PC-9 (cell line): ENCODE measurements at regions not wholly inside any gene's neighbourhood (a gene's known extent, or its start where the extent isn't known, plus 50 kb on each side); places are given as distances from the start of the nearest gene placed in this dataset.

ENCODE experiments used
- BruUV-seq: library from RNA; stranded (reverse); fragments of 400-500 nt; replicated peaks from 2 replicates; lab custom pipeline; 2021; lab: Mats Ljungman, UMichigan
- CTCF ChIA-PET: fragments of 300-600 bp; sonication (Branson Sonifier 250); formaldehyde crosslinking; loops from one replicate; lab custom pipeline; 2022; ENCODE audit warnings: antibody characterized with exemption; lab: Charles Lee
- POLR2A ChIA-PET: fragments of 300-600 bp; sonication (Branson Sonifier 250); formaldehyde crosslinking; loops from one replicate; lab custom pipeline; 2022; ENCODE audit warnings: antibody characterized with exemption; ENCODE audit not compliant: unreplicated experiment; lab: Charles Lee
- DNase-seq, 2 experiments: peaks; one replicate each; pipeline versions ENCODE4 v3.0.0 to v3.0.0-alpha.2; 2015 to 2022; ENCODE audit warnings: mixed read lengths in 1 of 2
- H2AFZ ChIP-seq: fragments of 200-600 bp; sonication (generic); 2 replicates; pipeline ENCODE4 v1.8.1; 2017; ENCODE audit warnings: antibody characterized with exemption
- H3F3A ChIP-seq: fragments of 200-600 bp; sonication (generic); 2 replicates; pipeline ENCODE4 v1.8.1; 2017; ENCODE audit warnings: antibody characterized with exemption, mild to moderate bottlenecking, low read depth; ENCODE audit not compliant: insufficient read depth
- H3K27ac ChIP-seq: fragments of 200-600 bp; sonication (generic); 2 replicates; pipeline ENCODE4 v1.6.1; 2016; ENCODE audit warnings: mixed run types
- H3K27me3 ChIP-seq: fragments of 200-600 bp; sonication (generic); 2 replicates; pipeline ENCODE4 v1.6.1; 2016; ENCODE audit warnings: low read depth, mixed run types; ENCODE audit not compliant: insufficient read depth
- H3K36me3 ChIP-seq: fragments of 200-600 bp; sonication (generic); 2 replicates; pipeline ENCODE4 v1.6.1; 2016; ENCODE audit warnings: low read depth, mixed run types
- H3K4me1 ChIP-seq: fragments of 200-600 bp; sonication (generic); replicated peaks from 2 replicates; pipeline ENCODE4 v1.6.1; 2016; ENCODE audit warnings: mixed run types; ENCODE audit not compliant: insufficient read depth
- H3K4me2 ChIP-seq: fragments of 200-600 bp; sonication (generic); 2 replicates; pipeline ENCODE4 v1.6.1; 2017; ENCODE audit warnings: mixed run types
- H3K4me3 ChIP-seq: fragments of 200-600 bp; sonication (generic); 2 replicates; pipeline ENCODE4 v1.6.1; 2016; ENCODE audit warnings: mixed run types
- H3K79me2 ChIP-seq: fragments of 200-600 bp; sonication (generic); 2 replicates; pipeline ENCODE4 v1.6.1; 2017; ENCODE audit warnings: low read depth, mixed run types
- H3K9me2 ChIP-seq: fragments of 200-600 bp; sonication (generic); 2 replicates; pipeline ENCODE4 v1.8.1; 2017; ENCODE audit warnings: mild to moderate bottlenecking; ENCODE audit not compliant: insufficient read depth
- H3K9me3 ChIP-seq: fragments of 200-600 bp; sonication (generic); 2 replicates; pipeline ENCODE4 v1.8.1; 2016; ENCODE audit warnings: low read depth; ENCODE audit not compliant: insufficient read depth
- H4K20me1 ChIP-seq: fragments of 200-600 bp; sonication (generic); 2 replicates; pipeline ENCODE4 v1.8.1; 2017; ENCODE audit not compliant: insufficient read depth
- CTCF ChIP-seq: fragments of 200-600 bp; sonication (generic); conservative IDR thresholded peaks from 2 replicates; pipeline ENCODE4 v1.6.1; 2017; ENCODE audit warnings: mixed run types, antibody characterized with exemption, mild to moderate bottlenecking, moderate library complexity
- EZH2 ChIP-seq: fragments of 200-600 bp; sonication (generic); IDR thresholded peaks from 2 replicates; pipeline ENCODE4 v1.8.0; 2017; ENCODE audit warnings: antibody characterized with exemption, low read depth
- intact Hi-C: fragments of 100-400 bp; cut with micrococcal nuclease; formaldehyde crosslinking; loops from one replicate; pipeline ENCODE4 v1.10.0; 2022; ENCODE audit not compliant: unreplicated experiment

GRCh38 chr13:62663767-62664166 is 1248.1 kb upstream of the PCDH20 start:
- DNase-seq: no peak
- no peaks in the 10 kb centered on the region for H3K4me1 ChIP-seq
- ChIA-PET POLR2A (no interaction called here), CTCF (no interaction called here)
- H3K4me3 ChIP-seq: no peak overlapping the region
- no peak overlapping the region for H2AFZ ChIP-seq
- no peaks in the 10 kb centered on the region for H4K20me1 ChIP-seq
- no peaks in the 10 kb centered on the region for H3K79me2 ChIP-seq
- no peaks in the 10 kb centered on the region for H3F3A ChIP-seq
- BruUV-seq: no TSS peak
- no peaks in the 10 kb centered on the region for H3K9me2 ChIP-seq
- no peak overlapping the region for H3K27ac ChIP-seq
- H3K27me3 ChIP-seq: no peaks in the 10 kb centered on the region
- no peak overlapping the region for H3K4me2 ChIP-seq
- H3K9me3 ChIP-seq: no peaks in the 10 kb centered on the region
- H3K36me3 ChIP-seq: no peaks in the 10 kb centered on the region
- intact Hi-C loops: no loop called here
- TF ChIP-seq CTCF (no peak), EZH2 (no peak)

GRCh38 chr13:62659365-62659764 is 1243.7 kb upstream of the PCDH20 start:
- H2AFZ ChIP-seq: peak overlapping the region; percentile 31; the same call in 1 of the 2 replicates
- POLR2A ChIA-PET: no interaction called here
- no peak for DNase-seq
- no peak for TF ChIP-seq EZH2
- TF ChIP-seq CTCF: no peak
- H3K9me2 ChIP-seq: no peaks in the 10 kb centered on the region
- no peaks in the 10 kb centered on the region for H3K27me3 ChIP-seq
- H4K20me1 ChIP-seq: no peaks in the 10 kb centered on the region
- no TSS peak for BruUV-seq
- H3K4me1 ChIP-seq: no peaks in the 10 kb centered on the region
- H3K9me3 ChIP-seq: no peaks in the 10 kb centered on the region
- no peak overlapping the region for H3K4me2 ChIP-seq
- intact Hi-C loops: no loop called here
- no peaks in the 10 kb centered on the region for H3K36me3 ChIP-seq
- H3F3A ChIP-seq: no peaks in the 10 kb centered on the region
- no peaks in the 10 kb centered on the region for H3K79me2 ChIP-seq
- H3K4me3 ChIP-seq: no peak overlapping the region
- H3K27ac ChIP-seq: no peak overlapping the region
- CTCF ChIA-PET: no interaction called here

- Histone ChIP-seq H2AFZ (no peak overlapping the region), H3K27me3 (no peaks in the 10 kb centered on the region), H3K4me3 (no peak overlapping the region), H4K20me1 (no peaks in the 10 kb centered on the region), H3K79me2 (no peaks in the 10 kb centered on the region), H3F3A (no peaks in the 10 kb centered on the region), H3K9me3 (no peaks in the 10 kb centered on the region), H3K27ac (no peak overlapping the region), H3K4me1 (no peaks in the 10 kb centered on the region), H3K36me3 (no peaks in the 10 kb centered on the region), H3K4me2 (no peak overlapping the region), H3K9me2 (no peaks in the 10 kb centered on the region)
- BruUV-seq: no TSS peak
- intact Hi-C loops: no loop called here
- TF ChIP-seq CTCF (no peak), EZH2 (no peak)
- ChIA-PET POLR2A (no interaction called here), CTCF (no interaction called here)
- no peak for DNase-seq
These were observed 1237.7 kb upstream of the PCDH20 start for GRCh38 chr13:62653371-62653770.
